PC-3 (cell line): ENCODE measurements at regions not wholly inside any gene's neighbourhood (a gene's known extent, or its start where the extent isn't known, plus 50 kb on each side); places are given as distances from the start of the nearest gene placed in this dataset.
"Not testable (repeated sequence)": the region's sequence is repeated elsewhere in the genome, so short reads cannot be mapped to it uniquely, and the experiment has no call there.

Experiments
- EZH2 ChIP-seq: fragments of 300-600 bp; sonication (generic); IDR thresholded peaks from one replicate; pipeline ENCODE4 v1.6.1; 2017; ENCODE audit warnings: antibody characterized with exemption, mild to moderate bottlenecking, low read length; ENCODE audit not compliant: unreplicated experiment
- TF ChIP-seq, protein P1 (sequence below): fragments of 300-600 bp; sonication (generic); conservative IDR thresholded peaks from 2 replicates; pipeline ENCODE4 v1.5.1; 2017; ENCODE audit warnings: antibody characterized with exemption, low read depth, mild to moderate bottlenecking, low read length

GRCh38 chr7:46904523-46904922 lies 677.4 kb downstream of the TNS3 start:
- TF ChIP-seq, protein P1, sequence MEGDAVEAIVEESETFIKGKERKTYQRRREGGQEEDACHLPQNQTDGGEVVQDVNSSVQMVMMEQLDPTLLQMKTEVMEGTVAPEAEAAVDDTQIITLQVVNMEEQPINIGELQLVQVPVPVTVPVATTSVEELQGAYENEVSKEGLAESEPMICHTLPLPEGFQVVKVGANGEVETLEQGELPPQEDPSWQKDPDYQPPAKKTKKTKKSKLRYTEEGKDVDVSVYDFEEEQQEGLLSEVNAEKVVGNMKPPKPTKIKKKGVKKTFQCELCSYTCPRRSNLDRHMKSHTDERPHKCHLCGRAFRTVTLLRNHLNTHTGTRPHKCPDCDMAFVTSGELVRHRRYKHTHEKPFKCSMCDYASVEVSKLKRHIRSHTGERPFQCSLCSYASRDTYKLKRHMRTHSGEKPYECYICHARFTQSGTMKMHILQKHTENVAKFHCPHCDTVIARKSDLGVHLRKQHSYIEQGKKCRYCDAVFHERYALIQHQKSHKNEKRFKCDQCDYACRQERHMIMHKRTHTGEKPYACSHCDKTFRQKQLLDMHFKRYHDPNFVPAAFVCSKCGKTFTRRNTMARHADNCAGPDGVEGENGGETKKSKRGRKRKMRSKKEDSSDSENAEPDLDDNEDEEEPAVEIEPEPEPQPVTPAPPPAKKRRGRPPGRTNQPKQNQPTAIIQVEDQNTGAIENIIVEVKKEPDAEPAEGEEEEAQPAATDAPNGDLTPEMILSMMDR: not testable (repeated sequence)
- not testable (repeated sequence) for TF ChIP-seq EZH2
